ENCODE measurements at regions not wholly inside any gene's neighbourhood (a gene's known extent, or its start where the extent isn't known, plus 50 kb on each side); places are given as distances from the start of the nearest gene placed in this dataset.

DNA sequence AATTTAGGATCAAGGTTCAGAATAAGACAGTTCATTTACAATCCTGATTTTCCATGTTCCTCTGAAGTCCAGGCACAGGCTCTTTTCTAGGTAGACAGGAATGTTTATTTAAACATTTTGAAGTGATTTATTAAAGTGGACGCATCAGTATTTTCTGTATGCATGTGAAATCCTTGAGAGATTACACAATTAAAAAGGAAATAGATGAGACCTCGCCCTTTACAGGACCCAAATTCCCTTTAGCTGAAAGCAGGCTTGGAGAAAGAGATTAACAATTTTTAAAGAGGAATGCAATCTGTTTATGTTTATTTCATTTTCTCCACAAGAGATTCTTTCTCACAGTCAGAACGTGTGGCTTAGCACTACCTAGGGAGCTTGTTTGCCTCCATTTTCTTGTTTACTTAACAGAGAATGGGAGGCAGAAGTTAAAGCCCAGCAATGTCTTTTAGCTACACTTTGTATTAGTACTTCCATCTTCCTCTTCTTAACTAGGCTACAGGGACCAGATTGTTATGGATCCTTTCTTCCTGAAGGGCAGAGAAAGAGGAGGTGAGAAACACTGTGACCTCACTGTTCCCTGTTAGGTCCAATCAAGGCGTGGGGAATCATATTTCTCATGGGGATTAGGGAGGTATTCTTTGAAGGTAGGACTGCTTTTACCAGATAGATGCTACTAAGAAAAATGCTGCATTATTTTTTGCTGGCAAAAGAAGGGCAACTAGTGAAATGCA, 416.0 kb downstream of the SH3GL2 start:
- 2% methylated on average over 4 of the region's 4 CpGs for WGBS (ENCODE audit: low lambda C conversion rate)
- H3K27me3 ChIP-seq (ENCODE audit: control insufficient read depth in 1 of 2, insufficient read depth in 2 of 2, low read length in 2 of 2) = no peaks in the 10 kb centered on the region
- ChIA-PET CTCF (ENCODE audit: low intra/inter-chr PET ratio, low total read pairs) (no interaction called here), POLR2A (no interaction called here)
- no peak overlapping the region for H3K27ac ChIP-seq (ENCODE audit: extremely low read length, insufficient read depth, low read length)
- H3K79me2 ChIP-seq (ENCODE audit: insufficient read depth, low read length) = no peaks in the 10 kb centered on the region
- H3K4me2 ChIP-seq (ENCODE audit: low read depth, low read length) = no peak overlapping the region
- DNase-seq (ENCODE audit: low spot score) (no peak), ATAC-seq (no peak), FAIRE-seq (no peak)
- no peak overlapping the region for H2AFZ ChIP-seq (ENCODE audit: low read length)
- H3K36me3 ChIP-seq (replicated peaks in 1 of 2; ENCODE audit: control insufficient read depth in 1 of 2, insufficient read depth in 2 of 2, low read length in 2 of 2) = no peaks in the 10 kb centered on the region
- in situ Hi-C loops (cut with HindIII; ENCODE audit: extremely low pct_ligation_motif_present, low pct_unique_long_range_greater_than_20kb) (no loop called here), intact Hi-C loops (cut with micrococcal nuclease; ENCODE audit: unreplicated experiment) (no loop called here)
- TF ChIP-seq ZMAT3 (CRISPR knock-in tag; conservative IDR thresholded peaks at IDR 0.05) (no peak), GLI4 (CRISPR knock-in tag; IDR thresholded peaks at IDR 0.05; ENCODE audit: borderline replicate concordance) (no peak), FIP1L1 (IDR thresholded peaks at IDR 0.05; ENCODE audit: borderline replicate concordance, insufficient read depth, low read depth, low read length) (no peak), ZNF563 (CRISPR knock-in tag; IDR thresholded peaks at IDR 0.05) (no peak), NR3C1 (CRISPR knock-in tag; IDR thresholded peaks at IDR 0.05) (no peak), HOXD1 (CRISPR knock-in tag; IDR thresholded peaks at IDR 0.05) (no peak), TGIF2 (CRISPR knock-in tag; IDR thresholded peaks at IDR 0.05) (no peak), BRCA1 (CRISPR knock-in tag; IDR thresholded peaks at IDR 0.05) (no peak), CAMTA2 (CRISPR knock-in tag; IDR thresholded peaks at IDR 0.05; ENCODE audit: borderline replicate concordance) (no peak), ISX (CRISPR knock-in tag; conservative IDR thresholded peaks at IDR 0.05) (no peak), NFE2L2 (IDR thresholded peaks at IDR 0.05; ENCODE audit: low read length) (no peak)
- TF ChIP-seq, protein P1, sequence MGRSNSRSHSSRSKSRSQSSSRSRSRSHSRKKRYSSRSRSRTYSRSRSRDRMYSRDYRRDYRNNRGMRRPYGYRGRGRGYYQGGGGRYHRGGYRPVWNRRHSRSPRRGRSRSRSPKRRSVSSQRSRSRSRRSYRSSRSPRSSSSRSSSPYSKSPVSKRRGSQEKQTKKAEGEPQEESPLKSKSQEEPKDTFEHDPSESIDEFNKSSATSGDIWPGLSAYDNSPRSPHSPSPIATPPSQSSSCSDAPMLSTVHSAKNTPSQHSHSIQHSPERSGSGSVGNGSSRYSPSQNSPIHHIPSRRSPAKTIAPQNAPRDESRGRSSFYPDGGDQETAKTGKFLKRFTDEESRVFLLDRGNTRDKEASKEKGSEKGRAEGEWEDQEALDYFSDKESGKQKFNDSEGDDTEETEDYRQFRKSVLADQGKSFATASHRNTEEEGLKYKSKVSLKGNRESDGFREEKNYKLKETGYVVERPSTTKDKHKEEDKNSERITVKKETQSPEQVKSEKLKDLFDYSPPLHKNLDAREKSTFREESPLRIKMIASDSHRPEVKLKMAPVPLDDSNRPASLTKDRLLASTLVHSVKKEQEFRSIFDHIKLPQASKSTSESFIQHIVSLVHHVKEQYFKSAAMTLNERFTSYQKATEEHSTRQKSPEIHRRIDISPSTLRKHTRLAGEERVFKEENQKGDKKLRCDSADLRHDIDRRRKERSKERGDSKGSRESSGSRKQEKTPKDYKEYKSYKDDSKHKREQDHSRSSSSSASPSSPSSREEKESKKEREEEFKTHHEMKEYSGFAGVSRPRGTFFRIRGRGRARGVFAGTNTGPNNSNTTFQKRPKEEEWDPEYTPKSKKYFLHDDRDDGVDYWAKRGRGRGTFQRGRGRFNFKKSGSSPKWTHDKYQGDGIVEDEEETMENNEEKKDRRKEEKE (IDR thresholded peaks at IDR 0.05) = no peak
- TF ChIP-seq, protein P2, sequence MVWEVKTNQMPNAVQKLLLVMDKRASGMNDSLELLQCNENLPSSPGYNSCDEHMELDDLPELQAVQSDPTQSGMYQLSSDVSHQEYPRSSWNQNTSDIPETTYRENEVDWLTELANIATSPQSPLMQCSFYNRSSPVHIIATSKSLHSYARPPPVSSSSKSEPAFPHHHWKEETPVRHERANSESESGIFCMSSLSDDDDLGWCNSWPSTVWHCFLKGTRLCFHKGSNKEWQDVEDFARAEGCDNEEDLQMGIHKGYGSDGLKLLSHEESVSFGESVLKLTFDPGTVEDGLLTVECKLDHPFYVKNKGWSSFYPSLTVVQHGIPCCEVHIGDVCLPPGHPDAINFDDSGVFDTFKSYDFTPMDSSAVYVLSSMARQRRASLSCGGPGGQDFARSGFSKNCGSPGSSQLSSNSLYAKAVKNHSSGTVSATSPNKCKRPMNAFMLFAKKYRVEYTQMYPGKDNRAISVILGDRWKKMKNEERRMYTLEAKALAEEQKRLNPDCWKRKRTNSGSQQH (CRISPR knock-in tag; IDR thresholded peaks at IDR 0.05; ENCODE audit: low read depth) = no peak
- TF ChIP-seq, protein P3, sequence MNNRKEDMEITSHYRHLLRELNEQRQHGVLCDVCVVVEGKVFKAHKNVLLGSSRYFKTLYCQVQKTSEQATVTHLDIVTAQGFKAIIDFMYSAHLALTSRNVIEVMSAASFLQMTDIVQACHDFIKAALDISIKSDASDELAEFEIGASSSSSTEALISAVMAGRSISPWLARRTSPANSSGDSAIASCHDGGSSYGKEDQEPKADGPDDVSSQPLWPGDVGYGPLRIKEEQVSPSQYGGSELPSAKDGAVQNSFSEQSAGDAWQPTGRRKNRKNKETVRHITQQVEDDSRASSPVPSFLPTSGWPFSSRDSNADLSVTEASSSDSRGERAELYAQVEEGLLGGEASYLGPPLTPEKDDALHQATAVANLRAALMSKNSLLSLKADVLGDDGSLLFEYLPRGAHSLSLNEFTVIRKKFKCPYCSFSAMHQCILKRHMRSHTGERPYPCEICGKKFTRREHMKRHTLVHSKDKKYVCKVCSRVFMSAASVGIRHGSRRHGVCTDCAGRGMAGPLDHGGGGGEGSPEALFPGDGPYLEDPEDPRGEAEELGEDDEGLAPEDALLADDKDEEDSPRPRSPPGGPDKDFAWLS (CRISPR knock-in tag; IDR thresholded peaks at IDR 0.05; ENCODE audit: borderline replicate concordance) = no peak
- TF ChIP-seq, protein P4, sequence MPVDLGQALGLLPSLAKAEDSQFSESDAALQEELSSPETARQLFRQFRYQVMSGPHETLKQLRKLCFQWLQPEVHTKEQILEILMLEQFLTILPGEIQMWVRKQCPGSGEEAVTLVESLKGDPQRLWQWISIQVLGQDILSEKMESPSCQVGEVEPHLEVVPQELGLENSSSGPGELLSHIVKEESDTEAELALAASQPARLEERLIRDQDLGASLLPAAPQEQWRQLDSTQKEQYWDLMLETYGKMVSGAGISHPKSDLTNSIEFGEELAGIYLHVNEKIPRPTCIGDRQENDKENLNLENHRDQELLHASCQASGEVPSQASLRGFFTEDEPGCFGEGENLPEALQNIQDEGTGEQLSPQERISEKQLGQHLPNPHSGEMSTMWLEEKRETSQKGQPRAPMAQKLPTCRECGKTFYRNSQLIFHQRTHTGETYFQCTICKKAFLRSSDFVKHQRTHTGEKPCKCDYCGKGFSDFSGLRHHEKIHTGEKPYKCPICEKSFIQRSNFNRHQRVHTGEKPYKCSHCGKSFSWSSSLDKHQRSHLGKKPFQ (CRISPR knock-in tag; IDR thresholded peaks at IDR 0.05; ENCODE audit: insufficient replicate concordance) = no peak
- H3K9ac ChIP-seq (ENCODE audit: insufficient read depth, low read depth, low read length) = no peak overlapping the region
- BruUV-seq (replicated peaks) = no TSS peak
- H4K20me1 ChIP-seq (ENCODE audit: insufficient read depth, low read length) = no peaks in the 10 kb centered on the region
- H3K4me3 ChIP-seq (replicated peaks in 1 of 3; ENCODE audit: insufficient read depth in 1 of 3, low read depth in 2 of 3, low read length in 3 of 3) = no peak overlapping the region
- no peaks in the 10 kb centered on the region for H3K9me3 ChIP-seq (ENCODE audit: low read length)
- no peaks in the 10 kb centered on the region for H3K4me1 ChIP-seq (ENCODE audit: insufficient read depth, low read length)

All from HepG2 (cell line).